ENCODE measurements at regions not wholly inside any gene's neighbourhood (a gene's known extent, or its start where the extent isn't known, plus 50 kb on each side); places are given as distances from the start of the nearest gene placed in this dataset.
"Not testable (repeated sequence)": the region's sequence is repeated elsewhere in the genome, so short reads cannot be mapped to it uniquely, and the experiment has no call there.

DNA sequence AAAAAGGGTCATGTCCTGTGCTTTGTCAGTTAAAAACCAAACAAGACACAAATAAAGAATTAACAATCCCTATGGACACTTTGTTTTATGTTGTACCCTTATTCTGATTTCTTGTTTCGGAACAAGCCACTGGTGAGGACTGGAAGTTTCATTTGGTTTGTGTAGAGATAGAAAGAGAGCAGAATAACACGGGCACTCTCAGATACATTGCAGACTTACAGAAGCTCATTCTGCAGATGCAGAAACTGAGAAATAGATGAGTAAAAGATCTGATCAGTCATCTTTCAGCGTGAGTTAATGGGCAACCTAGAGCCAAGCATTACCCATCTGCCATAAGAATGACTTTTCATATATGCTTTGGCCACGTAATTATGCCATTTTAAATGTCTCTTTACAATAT, 407.6 kb downstream of the RAB38 start:
- DNase-seq = no peak

- not testable (repeated sequence) for DNase-seq
Observed at GRCh38 chr11:87764075-87764474, 411.2 kb downstream of the RAB38 start.

DNA sequence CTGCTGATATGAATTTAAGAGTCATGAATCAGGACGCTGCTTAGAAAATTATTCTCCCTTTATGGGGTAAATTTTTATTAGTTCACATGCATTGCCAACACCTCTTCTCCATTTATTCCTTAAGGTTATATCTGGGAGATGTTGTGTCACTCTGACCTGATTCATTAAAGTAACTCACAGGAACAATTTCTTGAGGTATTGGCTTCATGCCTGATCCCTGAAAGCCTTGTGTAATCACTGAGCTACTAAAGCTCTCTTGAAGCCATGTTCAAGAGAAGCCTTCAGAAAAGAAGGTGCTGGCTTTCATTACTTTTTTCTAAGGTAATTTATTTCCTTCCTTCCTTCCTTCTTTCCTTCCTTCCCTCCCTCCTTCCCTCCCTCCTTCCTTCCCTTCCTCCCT, 420.6 kb downstream of the RAB38 start:
- DNase-seq = no peak

GRCh38 chr11:87753143-87753542, 422.1 kb downstream of the RAB38 start:
- no peak for DNase-seq

- no peak for DNase-seq
Observed at GRCh38 chr11:87743007-87743406, 432.2 kb downstream of the RAB38 start.

DNA sequence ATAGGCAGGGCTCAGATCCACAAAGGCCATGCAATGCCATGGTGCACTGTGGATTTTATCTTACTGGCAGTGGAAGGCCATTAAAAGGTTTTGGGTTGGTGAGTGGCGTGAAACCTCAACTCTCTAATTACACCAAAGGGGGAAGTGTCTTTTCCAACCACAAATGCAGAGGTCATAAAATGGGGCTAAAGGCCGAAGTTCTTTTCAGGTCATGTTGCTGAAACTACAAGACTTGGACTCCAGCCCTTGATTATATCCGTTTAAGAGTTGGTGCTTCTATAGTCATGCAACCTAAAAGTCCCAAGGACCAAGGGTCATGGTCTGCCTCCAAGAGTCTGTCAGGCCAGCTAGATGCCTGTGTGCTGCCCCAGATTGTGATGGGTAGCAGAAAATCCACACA, 434.3 kb downstream of the RAB38 start:
- DNase-seq = no peak

GRCh38 chr11:87740451-87740850, 434.8 kb downstream of the RAB38 start:
- no peak for DNase-seq

GRCh38 chr11:87739766-87740165, 435.5 kb downstream of the RAB38 start:
- DNase-seq = no peak

- DNase-seq = no peak
Observed at GRCh38 chr11:87739261-87739660, 436.0 kb downstream of the RAB38 start.

GRCh38 chr11:87736928-87737327, 438.3 kb downstream of the RAB38 start:
- DNase-seq = no peak

- no peak for DNase-seq
Observed at GRCh38 chr11:87726506-87726905, 448.7 kb downstream of the RAB38 start.

GRCh38 chr11:87724358-87724757, 450.9 kb downstream of the RAB38 start:
- DNase-seq = no peak

DNA sequence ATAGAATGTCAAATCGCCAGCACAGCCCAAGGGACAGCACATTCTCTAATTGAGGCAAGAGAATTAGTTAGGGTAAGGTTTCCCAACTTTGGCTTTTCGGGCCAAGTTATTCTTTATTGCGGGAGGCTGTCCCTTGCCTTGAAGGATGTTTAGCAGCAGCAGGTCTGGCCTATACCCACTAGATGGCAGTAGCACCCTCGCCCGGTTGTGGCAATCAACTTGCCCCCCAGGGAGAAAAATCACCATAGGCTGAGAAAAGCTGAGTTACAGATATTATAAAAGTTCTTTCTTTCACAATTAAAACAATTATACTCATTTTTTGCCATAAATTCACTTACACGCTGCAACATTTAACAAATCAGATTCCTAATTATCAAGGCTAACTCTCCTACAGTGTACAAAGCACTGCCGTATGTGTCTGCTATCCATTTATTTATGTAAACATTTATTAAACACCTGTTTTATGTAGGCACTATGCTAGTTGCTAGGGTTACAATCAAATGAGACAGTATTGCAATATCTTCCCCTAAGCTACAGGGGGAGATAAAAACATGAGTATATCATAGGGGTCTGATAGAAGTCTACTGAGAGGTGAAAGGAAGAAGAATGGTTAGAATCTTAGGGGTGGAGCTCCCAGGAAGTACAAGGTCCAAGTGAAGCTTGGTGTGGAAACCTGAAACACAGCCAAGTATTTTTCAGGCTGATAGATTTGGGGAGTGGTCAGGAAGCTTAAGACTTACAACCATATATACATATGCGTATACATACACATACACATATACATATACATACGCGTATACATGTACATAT, 452.3 kb downstream of the RAB38 start:
- DNase-seq = no peak

GRCh38 chr11:87719326-87720073, 455.7 kb downstream of the RAB38 start:
- DNase-seq = no peak

DNA sequence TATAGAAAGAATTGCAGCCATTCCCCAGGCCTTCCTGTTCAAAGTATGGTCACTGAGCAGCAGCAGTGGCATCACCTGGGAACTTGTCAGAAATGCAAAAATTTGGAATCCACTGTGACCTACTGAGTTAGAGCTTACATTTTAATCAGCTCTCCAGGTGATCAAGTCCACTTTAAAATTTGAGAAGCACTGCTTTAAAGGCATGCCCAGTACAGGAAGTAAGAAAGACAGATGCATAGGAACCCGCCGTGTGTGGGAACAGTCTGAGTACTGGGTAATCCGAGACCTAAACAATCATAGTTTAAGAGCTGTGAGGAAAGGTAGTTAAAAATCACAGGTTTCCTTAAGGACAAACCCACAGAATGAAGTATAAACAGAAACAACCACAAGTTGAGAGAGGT, 462.4 kb downstream of the RAB38 start:
- DNase-seq = no peak

DNA sequence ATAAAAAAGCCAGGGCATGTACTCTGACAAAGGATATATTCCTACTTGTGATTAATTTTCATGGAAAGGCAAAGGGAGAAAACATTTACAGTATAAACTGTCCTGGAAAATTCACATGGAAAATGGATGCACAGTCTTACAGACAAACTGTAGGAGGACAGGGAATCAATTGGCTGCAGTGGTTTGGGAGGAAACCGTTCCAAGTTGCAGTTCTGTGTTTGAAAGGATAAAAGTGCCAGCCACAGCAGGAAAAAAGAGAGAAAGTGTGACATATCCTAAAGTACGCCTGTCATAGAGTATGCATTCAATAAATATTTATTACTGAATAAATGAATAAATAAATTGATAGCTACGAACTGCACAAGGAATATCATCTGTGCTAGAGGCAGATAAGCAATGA, 462.9 kb downstream of the RAB38 start:
- no peak for DNase-seq

DNA sequence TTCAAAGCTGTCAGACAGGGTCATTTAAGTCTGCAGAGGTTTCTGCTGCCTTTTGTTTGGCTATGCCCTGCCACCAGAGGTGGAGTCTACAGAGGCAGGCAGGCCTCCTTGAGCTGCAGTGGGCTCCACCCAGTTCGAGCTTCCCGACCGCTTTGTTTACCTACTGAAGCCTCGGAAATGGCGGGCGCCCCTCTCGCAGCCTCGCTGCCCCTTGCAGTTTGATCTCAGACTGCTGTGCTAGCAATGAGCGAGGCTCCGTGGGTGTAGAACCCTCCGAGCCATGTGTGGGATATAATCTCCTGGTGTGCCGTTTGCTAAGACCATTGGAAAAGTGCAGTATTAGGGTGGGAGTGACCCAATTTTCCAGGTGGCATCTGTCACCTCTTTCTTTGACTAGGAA, 471.7 kb downstream of the RAB38 start:
- DNase-seq = not testable (repeated sequence)

- no peak for DNase-seq
Observed at GRCh38 chr11:87675993-87676392, 499.2 kb downstream of the RAB38 start.

- DNase-seq = no peak
Observed at GRCh38 chr11:87666730-87667129, 508.5 kb downstream of the RAB38 start.

DNA sequence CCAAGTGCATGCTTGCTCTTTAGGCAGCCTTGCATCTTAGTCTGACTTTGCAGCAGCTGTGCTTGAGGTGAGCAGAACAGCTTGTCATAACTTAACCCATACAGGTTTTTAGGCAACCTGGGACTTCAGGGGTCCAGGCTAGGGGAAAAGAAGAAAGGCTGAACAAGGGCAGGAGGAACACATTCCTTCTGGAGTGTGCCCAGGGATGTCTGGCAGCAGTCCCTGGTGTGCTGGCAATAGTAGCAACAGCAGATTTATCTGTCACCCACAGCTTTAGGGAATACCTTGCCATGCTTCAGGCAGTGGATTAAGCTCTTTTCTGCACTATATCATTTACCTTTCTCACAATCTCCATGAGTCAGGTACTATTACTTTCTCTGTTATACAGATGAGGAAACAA, 513.0 kb downstream of the RAB38 start:
- DNase-seq = no peak

DNA sequence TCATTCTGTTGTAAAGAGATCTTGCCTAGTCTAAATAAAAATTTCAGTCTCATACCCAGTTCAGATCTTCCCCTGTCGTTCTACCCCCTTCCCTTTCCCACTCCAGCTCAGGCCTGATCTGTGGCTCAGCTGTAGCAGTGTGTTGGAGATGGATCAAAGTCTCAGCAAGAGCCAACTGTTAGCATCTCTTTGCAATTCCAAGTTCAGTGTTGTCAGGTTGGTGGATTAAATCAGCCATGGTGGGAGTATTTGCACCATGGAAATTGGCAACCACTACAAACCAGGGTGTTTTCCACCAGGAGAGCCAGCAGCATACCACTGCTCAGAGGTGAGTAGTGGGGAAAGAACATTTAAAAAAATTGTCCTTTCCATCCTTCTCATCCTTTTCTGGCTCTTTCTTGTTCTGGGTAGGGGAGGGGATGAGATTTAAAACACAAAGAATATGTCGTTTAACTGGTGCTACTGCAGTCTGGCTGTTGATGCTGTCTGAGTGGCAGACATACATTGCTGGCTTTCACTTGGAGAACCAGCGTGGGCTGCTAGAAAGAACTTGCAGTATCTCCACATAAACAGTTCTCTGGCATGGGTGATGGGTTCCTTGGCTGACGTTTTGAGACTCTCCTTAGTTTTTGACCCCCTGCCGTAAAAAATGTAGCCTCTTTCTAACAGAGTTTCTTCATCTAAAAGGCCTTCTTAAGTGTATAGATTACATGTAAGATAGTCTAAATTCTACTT, 514.1 kb downstream of the RAB38 start:
- no peak for DNase-seq

- DNase-seq = no peak
Observed at GRCh38 chr11:87659807-87660206, 515.4 kb downstream of the RAB38 start.

GRCh38 chr11:87645626-87646025, 529.6 kb downstream of the RAB38 start:
- no peak for DNase-seq
